K562 (cell line): ENCODE measurements at regions not wholly inside any gene's neighbourhood (a gene's known extent, or its start where the extent isn't known, plus 50 kb on each side); places are given as distances from the start of the nearest gene placed in this dataset.

Source experiments
- ATAC-seq: fragments of 200-7000 bp; cut with Tn5 transposase; 3 replicates; pipeline ENCODE4 v1.9.1; 2020; ENCODE audit warnings: moderate library complexity
- BruUV-seq: library from RNA; stranded (reverse); fragments of 400-500 nt; replicated peaks from 2 replicates; lab custom pipeline; 2021; lab: Mats Ljungman, UMichigan
- CTCF ChIA-PET: fragments of 300-600 bp; formaldehyde crosslinking; extraction: SDS; loops from one replicate; lab custom pipeline; 2021; ENCODE audit warnings: low intra/inter-chr PET ratio; lab: Yijun Ruan, JAX
- POLR2A ChIA-PET: fragments of 300-600, 350-650 bp; sonication (Branson Sonifier 250); formaldehyde crosslinking; extraction: SDS; loops from one replicate; lab custom pipeline; 2021; ENCODE audit warnings: antibody characterized with exemption, inconsistent platforms; lab: Yijun Ruan, JAX
- DNase-seq, 4 experiments: peaks; one replicate each; pipeline versions ENCODE4 v3.0.0 to v3.0.0-alpha.2; 2011 to 2018; ENCODE audit warnings: low spot score in 3 of 4, mixed read lengths in 3 of 4; ENCODE audit errors: extremely low read depth in 1 of 4
- FAIRE-seq: peaks from 2 replicates; lab custom pipeline; 2011; peaks lifted over from hg19 to GRCh38; lab: Jason Lieb, UNC
- H2AFZ ChIP-seq: 2 replicates; pipeline ENCODE4 v1.6.0; 2011; ENCODE audit warnings: low read depth, low read length, control low read depth, inconsistent platforms
- H3K27ac ChIP-seq: fragments of 200-600 bp; 3 replicates; pipeline ENCODE4 v1.8.0; 2011; ENCODE audit warnings: low read depth, mild to moderate bottlenecking, control low read depth, inconsistent platforms, low read length, moderate library complexity, mixed read lengths; ENCODE audit errors: extremely low read depth
- H3K27me3 ChIP-seq, 2 experiments: fragments of 300-600 bp in 1 of 2; 2 replicates in 1 of 2; 3 replicates in 1 of 2; pipeline versions ENCODE4 v1.6.0 to v1.8.0; 2011; ENCODE audit warnings: inconsistent platforms in 2 of 2, low read length in 2 of 2, mild to moderate bottlenecking in 1 of 2, mixed read lengths in 1 of 2, moderate library complexity in 1 of 2; ENCODE audit not compliant: control insufficient read depth in 2 of 2, insufficient read depth in 2 of 2
- H3K36me3 ChIP-seq: fragments of 300-600 bp; 3 replicates; pipeline ENCODE4 v1.8.0; 2011; ENCODE audit warnings: mild to moderate bottlenecking, low read length, inconsistent platforms; ENCODE audit not compliant: control insufficient read depth, insufficient read depth
- H3K4me1 ChIP-seq, 2 experiments: fragments of 200-600 bp in 1 of 2; replicated peaks in 1 of 2; 2 replicates in 1 of 2; 3 replicates in 1 of 2; pipeline versions ENCODE4 v1.5.1 to v1.8.0; 2011; ENCODE audit warnings: inconsistent platforms in 2 of 2, low read length in 2 of 2, mild to moderate bottlenecking in 1 of 2, mixed read lengths in 1 of 2, moderate library complexity in 1 of 2; ENCODE audit not compliant: control insufficient read depth in 2 of 2, insufficient read depth in 2 of 2
- H3K4me2 ChIP-seq: 2 replicates; pipeline ENCODE4 v1.6.1; 2011; ENCODE audit warnings: low read length, control low read depth, inconsistent platforms, mixed read lengths; ENCODE audit not compliant: insufficient read depth
- H3K4me3 ChIP-seq: fragments of 200-600 bp; sonication (generic), shearing (Covaris generic); 2 replicates; pipeline ENCODE4 v1.5.1; 2016; ENCODE audit warnings: control low read depth, inconsistent platforms
- H3K79me2 ChIP-seq: fragments of 200-600 bp; 3 replicates; pipeline ENCODE4 v1.8.0; 2011; ENCODE audit warnings: low read length, inconsistent platforms; ENCODE audit not compliant: control insufficient read depth, insufficient read depth
- H3K9ac ChIP-seq, 2 experiments: 2 replicates each; pipeline versions ENCODE4 v1.6.0 to v1.6.1; 2011; ENCODE audit warnings: low read depth in 2 of 2, low read length in 2 of 2, control low read depth in 1 of 2, inconsistent platforms in 1 of 2, mild to moderate bottlenecking in 1 of 2, mixed read lengths in 1 of 2; ENCODE audit not compliant: insufficient read depth in 1 of 2
- H3K9me1 ChIP-seq: one replicate; pipeline ENCODE4 v1.6.0; 2011; ENCODE audit warnings: inconsistent platforms, mild to moderate bottlenecking, low read length, moderate library complexity; ENCODE audit not compliant: control insufficient read depth, insufficient read depth
- H3K9me3 ChIP-seq: replicated peaks from 2 replicates; pipeline ENCODE4 v1.5.1; 2011; ENCODE audit warnings: low read depth, low read length, inconsistent platforms; ENCODE audit not compliant: control insufficient read depth, insufficient read depth
- H4K20me1 ChIP-seq: replicated peaks from 2 replicates; pipeline ENCODE4 v1.6.1; 2011; ENCODE audit warnings: low read length, inconsistent platforms, mixed read lengths; ENCODE audit not compliant: control insufficient read depth, insufficient read depth
- BCL6 ChIP-seq: fragments of 250-450 bp; sonication (Bioruptor Pico); IDR thresholded peaks from 2 replicates; pipeline ENCODE4 v1.4.0; 2020
- BHLHE40 ChIP-seq: IDR thresholded peaks from 2 replicates; pipeline ENCODE4 v1.6.1; 2011; ENCODE audit warnings: low read length, improper control_type of control experiment
- EZH2 ChIP-seq: IDR thresholded peaks from 2 replicates; pipeline ENCODE4 v1.6.1; 2012; ENCODE audit warnings: low read depth, mild to moderate bottlenecking, inconsistent platforms, low read length, borderline replicate concordance
- GATA2 ChIP-seq: sonication (generic); formaldehyde crosslinking; IDR thresholded peaks from 2 replicates; pipeline ENCODE4 v1.4.0; 2020; ENCODE audit warnings: mild to moderate bottlenecking, missing genetic modification reagents
- JUNB ChIP-seq: fragments of 450-650 bp; formaldehyde crosslinking; conservative IDR thresholded peaks from 2 replicates; pipeline ENCODE4 v1.4.0; 2020; ENCODE audit warnings: mild to moderate bottlenecking
- MTF1 ChIP-seq: fragments of 250-450 bp; sonication (Bioruptor Pico); IDR thresholded peaks from 2 replicates; pipeline ENCODE4 v1.9.0; 2021; ENCODE audit warnings: moderate library complexity, mild to moderate bottlenecking, inconsistent platforms, borderline replicate concordance
- MYNN ChIP-seq, 2 experiments: sonication (generic); formaldehyde crosslinking in 1 of 2; IDR thresholded peaks; 2 replicates each; pipeline versions ENCODE4 v1.5.0 to v1.6.1; 2016 to 2020; ENCODE audit warnings: antibody characterized with exemption in 1 of 2, missing genetic modification reagents in 1 of 2
- NFE2 ChIP-seq: IDR thresholded peaks from 2 replicates; pipeline ENCODE4 v1.6.1; 2014; ENCODE audit warnings: antibody characterized with exemption, low read depth
- NFIC ChIP-seq: fragments of 450-650 bp; IDR thresholded peaks from 2 replicates; pipeline ENCODE4 v1.6.1; 2017; ENCODE audit warnings: mild to moderate bottlenecking, inconsistent platforms
- PTTG1 ChIP-seq: fragments of 450-650 bp; IDR thresholded peaks from 2 replicates; pipeline ENCODE4 v1.6.1; 2016; ENCODE audit warnings: low read depth, mild to moderate bottlenecking, missing genetic modification characterization, missing compliant biosample characterization
- SAFB2 ChIP-seq: fragments of 200-400 bp; formaldehyde crosslinking; IDR thresholded peaks from 2 replicates; pipeline ENCODE4 v1.6.1; 2018; ENCODE audit warnings: borderline replicate concordance, low read length, low read depth, moderate library complexity; ENCODE audit not compliant: severe bottlenecking
- SMARCC2 ChIP-seq: fragments of 450-650 bp; IDR thresholded peaks from 2 replicates; pipeline ENCODE4 v1.6.1; 2017; ENCODE audit warnings: antibody characterized with exemption, moderate library complexity, mild to moderate bottlenecking, low read depth
- ZFP30 ChIP-seq: fragments of 250-450 bp; sonication (Bioruptor Pico); IDR thresholded peaks from 2 replicates; pipeline ENCODE4 v1.8.0; 2022; ENCODE audit warnings: moderate library complexity, mild to moderate bottlenecking, inconsistent platforms, borderline replicate concordance
- ZNF12 ChIP-seq: sonication (generic); formaldehyde crosslinking; IDR thresholded peaks from 2 replicates; pipeline ENCODE4 v1.4.0; 2020; ENCODE audit warnings: mild to moderate bottlenecking, missing genetic modification reagents
- ZNF232 ChIP-seq: sonication (generic); formaldehyde crosslinking; IDR thresholded peaks from 2 replicates; pipeline ENCODE4 v1.8.0; 2022; ENCODE audit warnings: mild to moderate bottlenecking, missing genetic modification reagents
- ZNF384 ChIP-seq: IDR thresholded peaks from 2 replicates; pipeline ENCODE4 v1.6.1; 2012; ENCODE audit warnings: low read depth, low read length, improper control_type of control experiment
- ZNF75A ChIP-seq: fragments of 450-650 bp; formaldehyde crosslinking; IDR thresholded peaks from 2 replicates; pipeline ENCODE4 v1.4.0; 2020; ENCODE audit warnings: mild to moderate bottlenecking
- WGBS: fragments of 100-300 bp; shearing (Covaris generic); methylation state at CpG from one replicate; pipeline ENCODE4 v1.1.6; 2016; ENCODE audit warnings: low coverage, mixed read lengths; ENCODE audit not compliant: insufficient coverage; ENCODE audit errors: missing lambda C conversion rate; 5-methylcytosine and 5-hydroxymethylcytosine counted together
- in situ Hi-C: fragments of 300-500 bp; cut with MboI; formaldehyde crosslinking; loops from 4 replicates; pipeline ENCODE4 v1.15.0; 2018; ENCODE audit warnings: inconsistent platforms, mixed read lengths
- intact Hi-C: fragments of 100-400 bp; cut with micrococcal nuclease; formaldehyde crosslinking; loops from 2 replicates; pipeline ENCODE4 v1.14.2; 2022
- TF ChIP-seq, protein P1 (sequence below): fragments of 250-450 bp; sonication (Bioruptor Pico); IDR thresholded peaks from 2 replicates; pipeline ENCODE4 v1.4.0; 2020; ENCODE audit warnings: mild to moderate bottlenecking, moderate library complexity

DNA sequence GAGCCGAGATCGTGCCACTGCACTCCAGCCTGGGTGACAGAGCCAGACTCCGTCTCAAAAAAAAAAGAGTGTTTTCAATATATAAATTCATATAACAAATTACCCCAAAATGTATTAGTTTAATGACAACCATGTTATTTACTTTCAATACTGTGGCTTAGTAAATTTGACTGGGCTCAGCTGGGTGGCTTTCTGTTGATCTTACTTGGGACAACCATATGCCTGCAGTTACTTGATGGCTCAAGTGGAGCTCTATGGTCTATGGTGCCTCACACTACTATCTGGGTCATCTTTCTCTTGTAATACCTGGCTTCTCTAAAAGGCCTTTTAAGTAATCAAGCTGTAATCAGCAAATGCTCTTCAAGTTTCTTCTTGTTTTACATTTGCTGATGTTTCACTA, 341.5 kb upstream of the SPHKAP start:
- Histone ChIP-seq H4K20me1 (no peaks in the 10 kb centered on the region), H3K4me2 (no peak overlapping the region), H3K27me3 (no peaks in the 10 kb centered on the region), H3K36me3 (no peaks in the 10 kb centered on the region)
- no TSS peak for BruUV-seq
- 0% methylated on average over 1 of the region's 3 CpGs for WGBS
- intact Hi-C loops: no loop called here
- CTCF ChIA-PET: no interaction called here
- DNase-seq: no peak
- TF ChIP-seq ZNF232 (CRISPR knock-in tag): no peak
- TF ChIP-seq JUNB (CRISPR knock-in tag): no peak
- TF ChIP-seq MYNN (IDR thresholded peaks at IDR 0.05): no peak
- no peak for TF ChIP-seq MYNN (CRISPR knock-in tag; IDR thresholded peaks at IDR 0.05)
- TF ChIP-seq SAFB2: no peak
- no peak for TF ChIP-seq NFE2
- no peak for TF ChIP-seq ZFP30 (CRISPR knock-in tag)
- TF ChIP-seq PTTG1 (tag): no peak
- TF ChIP-seq MTF1 (CRISPR knock-in tag): no peak
- TF ChIP-seq ZNF75A (CRISPR knock-in tag): no peak
- no peak for TF ChIP-seq BCL6
- no peak for TF ChIP-seq ZNF12 (CRISPR knock-in tag)
- no peak for TF ChIP-seq SMARCC2
- no peak for TF ChIP-seq NFIC
- no peak for TF ChIP-seq ZNF384
- TF ChIP-seq, protein P1, sequence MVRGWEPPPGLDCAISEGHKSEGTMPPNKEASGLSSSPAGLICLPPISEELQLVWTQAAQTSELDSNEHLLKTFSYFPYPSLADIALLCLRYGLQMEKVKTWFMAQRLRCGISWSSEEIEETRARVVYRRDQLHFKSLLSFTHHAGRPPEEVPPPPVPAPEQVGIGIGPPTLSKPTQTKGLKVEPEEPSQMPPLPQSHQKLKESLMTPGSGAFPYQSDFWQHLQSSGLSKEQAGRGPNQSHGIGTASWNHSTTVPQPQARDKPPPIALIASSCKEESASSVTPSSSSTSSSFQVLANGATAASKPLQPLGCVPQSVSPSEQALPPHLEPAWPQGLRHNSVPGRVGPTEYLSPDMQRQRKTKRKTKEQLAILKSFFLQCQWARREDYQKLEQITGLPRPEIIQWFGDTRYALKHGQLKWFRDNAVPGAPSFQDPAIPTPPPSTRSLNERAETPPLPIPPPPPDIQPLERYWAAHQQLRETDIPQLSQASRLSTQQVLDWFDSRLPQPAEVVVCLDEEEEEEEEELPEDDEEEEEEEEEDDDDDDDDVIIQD (CRISPR knock-in tag): no peak
- no peak for TF ChIP-seq GATA2 (CRISPR knock-in tag)
- TF ChIP-seq EZH2: no peak
- no peak for TF ChIP-seq BHLHE40
- TF ChIP-seq, all 486 proteins: peak for 0
- Histone ChIP-seq H2AFZ (no peak overlapping the region), H3K27ac (no peak overlapping the region), H3K9ac (no peak overlapping the region), H3K4me3 (no peak overlapping the region), H3K79me2 (no peaks in the 10 kb centered on the region), H3K9me3 (no peaks in the 10 kb centered on the region), H3K4me1 (no peaks in the 10 kb centered on the region), H3K9me1 (no peaks in the 10 kb centered on the region)
- no peak for FAIRE-seq
- ATAC-seq: no peak
- POLR2A ChIA-PET: no interaction called here
- in situ Hi-C loops: no loop called here
